ENCODE measurements at regions not wholly inside any gene's neighbourhood (a gene's known extent, or its start where the extent isn't known, plus 50 kb on each side); places are given as distances from the start of the nearest gene placed in this dataset.

DNA sequence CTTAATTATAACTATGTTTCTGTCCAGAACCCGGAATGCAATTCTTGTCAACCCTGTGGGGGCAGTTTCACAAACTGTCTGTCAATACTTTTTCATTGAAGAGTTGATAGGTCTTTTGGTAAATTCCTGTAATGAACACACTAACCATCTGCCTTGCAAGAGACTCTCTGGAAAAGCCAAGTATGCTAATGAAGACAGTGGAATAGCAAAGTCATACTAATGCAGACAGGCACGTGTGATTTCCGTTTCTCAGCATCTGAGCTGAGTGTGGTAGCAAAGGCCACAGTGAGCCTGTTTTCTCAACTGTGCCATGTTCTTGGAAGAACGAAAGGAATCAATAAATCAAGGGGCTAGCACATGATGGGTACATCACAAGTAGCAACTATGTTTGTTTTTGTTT lies 494.1 kb upstream of the NRP1 start:
- TF ChIP-seq CTCF (IDR thresholded peaks at IDR 0.05): no peak
- no peak for TF ChIP-seq ZFX (IDR thresholded peaks at IDR 0.05; ENCODE audit: borderline replicate concordance)
